ENCODE measurements at regions not wholly inside any gene's neighbourhood (a gene's known extent, or its start where the extent isn't known, plus 50 kb on each side); places are given as distances from the start of the nearest gene placed in this dataset.

GRCh38 chr7:24035366-24036032, 248.5 kb upstream of the NPY start:
- Histone ChIP-seq H3K4ac (ENCODE audit: low read depth in 1 of 2, low read length in 2 of 2) (no peak overlapping the region), H3K4me1 (ENCODE audit: control insufficient read depth, insufficient read depth, low read depth, low read length) (no peaks in the 10 kb centered on the region)
- 84% methylated on average over 3 of the region's 5 CpGs for WGBS

GRCh38 chr7:24036033-24036412, 248.0 kb upstream of the NPY start:
- Histone ChIP-seq H4K91ac (ENCODE audit: low read length) (no peak overlapping the region), H2BK5ac (ENCODE audit: low read depth, low read length, poor library complexity, severe bottlenecking) (no peak overlapping the region), H3K79me1 (replicated peaks; ENCODE audit: low read length, poor library complexity, severe bottlenecking) (no peaks in the 10 kb centered on the region), H3K14ac (ENCODE audit: low read length in 2 of 2) (no peak overlapping the region), H3K9ac (ENCODE audit: low read length) (no peak overlapping the region), H3K4me1 (ENCODE audit: control insufficient read depth, insufficient read depth, low read depth, low read length) (no peaks in the 10 kb centered on the region), H3K23ac (ENCODE audit: low read length in 2 of 2) (no peak overlapping the region), H3K36me3 (ENCODE audit: control insufficient read depth in 1 of 2, insufficient read depth in 2 of 2, low read depth in 1 of 2, low read length in 2 of 2) (no peaks in the 10 kb centered on the region), H3K27me3 (ENCODE audit: control insufficient read depth in 1 of 2, insufficient read depth in 1 of 2, low read length in 2 of 2) (no peaks in the 10 kb centered on the region), H3K4ac (ENCODE audit: low read depth in 1 of 2, low read length in 2 of 2) (no peak overlapping the region), H3K18ac (ENCODE audit: low read depth in 1 of 2, low read length in 2 of 2) (no peak overlapping the region), H2AFZ (ENCODE audit: low read depth, low read length) (no peak overlapping the region), H2BK120ac (ENCODE audit: low read depth, low read length) (no peak overlapping the region), H4K8ac (ENCODE audit: low read length) (peak overlapping the region; percentile 54), H2BK15ac (ENCODE audit: low read depth, poor library complexity, severe bottlenecking) (no peak overlapping the region), H3K9me3 (ENCODE audit: control insufficient read depth, low read length) (peaks cover 4% of the 10 kb centered on the region), H3K4me3 (ENCODE audit: insufficient read depth in 1 of 2, low read depth in 1 of 2, low read length in 2 of 2) (peak overlapping the region in 1 of 2 experiments; percentile 5), H3K4me2 (ENCODE audit: low read length, poor library complexity, severe bottlenecking) (no peak overlapping the region), H2AK5ac (ENCODE audit: low read length, severe bottlenecking) (no peak overlapping the region), H3K27ac (ENCODE audit: low read length, poor library complexity, severe bottlenecking) (no peak overlapping the region), H2BK12ac (ENCODE audit: low read length in 2 of 2) (no peak overlapping the region)
- WGBS = 88% methylated on average over 2 of the region's 2 CpGs
- peak; percentile 36 for DNase-seq

More at GRCh38 chr7:24035366-24036032, 248.5 kb upstream of the NPY start:
- Histone ChIP-seq H3K18ac (ENCODE audit: low read depth in 1 of 2, low read length in 2 of 2) (no peak overlapping the region), H4K91ac (ENCODE audit: low read length) (no peak overlapping the region), H3K27ac (ENCODE audit: low read length, poor library complexity, severe bottlenecking) (no peak overlapping the region), H3K4me3 (ENCODE audit: insufficient read depth in 1 of 2, low read depth in 1 of 2, low read length in 2 of 2) (peak overlapping the region in 1 of 2 experiments; percentile 5), H2BK15ac (ENCODE audit: low read depth, poor library complexity, severe bottlenecking) (no peak overlapping the region), H3K36me3 (ENCODE audit: control insufficient read depth in 1 of 2, insufficient read depth in 2 of 2, low read depth in 1 of 2, low read length in 2 of 2) (no peaks in the 10 kb centered on the region), H2BK120ac (ENCODE audit: low read depth, low read length) (peak overlapping the region; percentile 73), H3K4me2 (ENCODE audit: low read length, poor library complexity, severe bottlenecking) (no peak overlapping the region), H3K23ac (ENCODE audit: low read length in 2 of 2) (no peak overlapping the region), H2AK5ac (ENCODE audit: low read length, severe bottlenecking) (no peak overlapping the region), H2BK12ac (ENCODE audit: low read length in 2 of 2) (no peak overlapping the region), H3K9ac (ENCODE audit: low read length) (no peak overlapping the region), H4K8ac (ENCODE audit: low read length) (no peak overlapping the region), H3K27me3 (ENCODE audit: control insufficient read depth in 1 of 2, insufficient read depth in 1 of 2, low read length in 2 of 2) (no peaks in the 10 kb centered on the region), H2BK5ac (ENCODE audit: low read depth, low read length, poor library complexity, severe bottlenecking) (no peak overlapping the region), H3K14ac (ENCODE audit: low read length in 2 of 2) (no peak overlapping the region), H3K9me3 (ENCODE audit: control insufficient read depth, low read length) (peaks cover 4% of the 10 kb centered on the region), H3K79me1 (replicated peaks; ENCODE audit: low read length, poor library complexity, severe bottlenecking) (no peaks in the 10 kb centered on the region), H2AFZ (ENCODE audit: low read depth, low read length) (no peak overlapping the region)
- DNase-seq = no peak

GRCh38 chr7:24038993-24039392, 245.0 kb upstream of the NPY start:
- Histone ChIP-seq H3K27ac (ENCODE audit: low read length, poor library complexity, severe bottlenecking) (no peak overlapping the region), H3K4me3 (ENCODE audit: insufficient read depth in 1 of 2, low read depth in 1 of 2, low read length in 2 of 2) (no peak overlapping the region), H2AK5ac (ENCODE audit: low read length, severe bottlenecking) (no peak overlapping the region), H2BK5ac (ENCODE audit: low read depth, low read length, poor library complexity, severe bottlenecking) (no peak overlapping the region), H4K91ac (ENCODE audit: low read length) (no peak overlapping the region), H3K4ac (ENCODE audit: low read depth in 1 of 2, low read length in 2 of 2) (no peak overlapping the region), H3K4me1 (ENCODE audit: control insufficient read depth, insufficient read depth, low read depth, low read length) (no peaks in the 10 kb centered on the region), H3K27me3 (ENCODE audit: control insufficient read depth in 1 of 2, insufficient read depth in 1 of 2, low read length in 2 of 2) (no peaks in the 10 kb centered on the region), H3K18ac (ENCODE audit: low read depth in 1 of 2, low read length in 2 of 2) (no peak overlapping the region), H3K9me3 (ENCODE audit: control insufficient read depth, low read length) (peaks cover 4% of the 10 kb centered on the region), H3K14ac (ENCODE audit: low read length in 2 of 2) (no peak overlapping the region), H3K36me3 (ENCODE audit: control insufficient read depth in 1 of 2, insufficient read depth in 2 of 2, low read depth in 1 of 2, low read length in 2 of 2) (no peaks in the 10 kb centered on the region), H3K79me1 (replicated peaks; ENCODE audit: low read length, poor library complexity, severe bottlenecking) (no peaks in the 10 kb centered on the region), H2BK12ac (ENCODE audit: low read length in 2 of 2) (no peak overlapping the region), H3K9ac (ENCODE audit: low read length) (no peak overlapping the region), H2AFZ (ENCODE audit: low read depth, low read length) (no peak overlapping the region), H3K4me2 (ENCODE audit: low read length, poor library complexity, severe bottlenecking) (no peak overlapping the region), H4K8ac (ENCODE audit: low read length) (no peak overlapping the region), H2BK15ac (ENCODE audit: low read depth, poor library complexity, severe bottlenecking) (no peak overlapping the region), H2BK120ac (ENCODE audit: low read depth, low read length) (no peak overlapping the region), H3K23ac (ENCODE audit: low read length in 2 of 2) (no peak overlapping the region)
- peak; percentile 49 for DNase-seq
- WGBS = 64% methylated on average over 3 of the region's 5 CpGs

DNA sequence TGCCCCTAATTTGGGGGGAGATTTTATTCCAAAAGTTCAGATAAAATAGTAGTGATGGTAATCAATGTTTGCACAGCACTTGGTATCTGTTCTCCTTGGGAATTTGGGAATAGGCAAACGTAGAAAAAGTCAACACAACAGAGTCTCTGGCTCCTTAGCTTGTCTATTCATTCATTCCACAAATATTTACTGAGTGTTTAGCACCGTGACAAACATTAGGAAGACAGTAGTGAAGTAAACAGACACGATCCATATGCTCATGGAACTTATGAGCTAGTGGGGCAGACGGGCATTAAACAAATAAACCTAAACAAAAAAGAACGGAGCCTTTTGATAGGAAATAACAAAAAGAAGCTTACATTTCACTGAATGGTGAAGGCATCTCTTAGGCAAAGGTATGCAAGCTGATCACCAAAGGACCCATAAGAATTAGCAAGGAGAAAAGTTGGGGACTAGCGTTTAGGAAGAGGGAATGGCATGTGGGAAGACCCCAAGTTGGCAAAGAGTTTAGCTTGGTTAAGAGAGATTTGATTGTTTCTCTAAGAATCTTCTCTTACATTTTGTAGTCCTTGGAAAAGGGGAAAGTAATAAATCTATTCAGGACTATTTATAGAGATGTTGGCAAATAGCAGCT, 243.9 kb upstream of the NPY start:
- DNase-seq = peak; percentile 79
- Histone ChIP-seq H3K4me2 (ENCODE audit: low read length, poor library complexity, severe bottlenecking) (no peak overlapping the region), H3K4me1 (ENCODE audit: control insufficient read depth, insufficient read depth, low read depth, low read length) (no peaks in the 10 kb centered on the region), H3K36me3 (ENCODE audit: control insufficient read depth in 1 of 2, insufficient read depth in 2 of 2, low read depth in 1 of 2, low read length in 2 of 2) (no peaks in the 10 kb centered on the region), H3K9ac (ENCODE audit: low read length) (no peak overlapping the region), H3K23ac (ENCODE audit: low read length in 2 of 2) (no peak overlapping the region), H3K79me1 (replicated peaks; ENCODE audit: low read length, poor library complexity, severe bottlenecking) (no peaks in the 10 kb centered on the region), H3K14ac (ENCODE audit: low read length in 2 of 2) (no peak overlapping the region), H2AFZ (ENCODE audit: low read depth, low read length) (no peak overlapping the region), H3K27ac (ENCODE audit: low read length, poor library complexity, severe bottlenecking) (no peak overlapping the region), H3K18ac (ENCODE audit: low read depth in 1 of 2, low read length in 2 of 2) (no peak overlapping the region), H2BK5ac (ENCODE audit: low read depth, low read length, poor library complexity, severe bottlenecking) (no peak overlapping the region), H3K9me3 (ENCODE audit: control insufficient read depth, low read length) (peaks cover 9% of the 10 kb centered on the region), H4K8ac (ENCODE audit: low read length) (no peak overlapping the region), H2BK120ac (ENCODE audit: low read depth, low read length) (no peak overlapping the region), H4K91ac (ENCODE audit: low read length) (no peak overlapping the region), H2BK12ac (ENCODE audit: low read length in 2 of 2) (no peak overlapping the region), H3K4ac (ENCODE audit: low read depth in 1 of 2, low read length in 2 of 2) (no peak overlapping the region), H3K4me3 (ENCODE audit: insufficient read depth in 1 of 2, low read depth in 1 of 2, low read length in 2 of 2) (no peak overlapping the region), H2BK15ac (ENCODE audit: low read depth, poor library complexity, severe bottlenecking) (no peak overlapping the region), H3K27me3 (ENCODE audit: control insufficient read depth in 1 of 2, insufficient read depth in 1 of 2, low read length in 2 of 2) (no peaks in the 10 kb centered on the region), H2AK5ac (ENCODE audit: low read length, severe bottlenecking) (no peak overlapping the region)
- 34% methylated on average over 3 of the region's 6 CpGs for WGBS

All from mesenchymal stem cell (in vitro differentiated cells and primary cell).